ENCODE measurements at regions not wholly inside any gene's neighbourhood (a gene's known extent, or its start where the extent isn't known, plus 50 kb on each side); places are given as distances from the start of the nearest gene placed in this dataset.

- Mint-ChIP-seq H3K27me3 (peaks cover 1% of the 10 kb centered on the region), H3K27ac (no peak overlapping the region), H3K4me1 (peaks cover 24% of the 10 kb centered on the region), H3K36me3 (ENCODE audit: low read depth) (no peaks in the 10 kb centered on the region), H3K4me3 (no peak overlapping the region), H3K9me3 (no peaks in the 10 kb centered on the region)
- CTCF ChIA-PET: no interaction called here
- TF ChIP-seq CTCF (IDR thresholded peaks at IDR 0.05): no peak
- DNase-seq (no peak), ATAC-seq (ENCODE audit: low read depth) (no peak)
- POLR2A ChIA-PET: no interaction called here
- intact Hi-C loops (cut with micrococcal nuclease): no loop called here
Measured at GRCh38 chr12:94849411-94849976, 154.0 kb downstream of the NDUFA12 start.

- H3K9me3 Mint-ChIP-seq: no peaks in the 10 kb centered on the region
- no peak overlapping the region for H3K4me3 Mint-ChIP-seq
- TF ChIP-seq CTCF (IDR thresholded peaks at IDR 0.05): no peak
- ChIA-PET POLR2A (no interaction called here), CTCF (no interaction called here)
- DNase-seq: no peak
- peaks cover 24% of the 10 kb centered on the region for H3K4me1 Mint-ChIP-seq
- H3K36me3 Mint-ChIP-seq (ENCODE audit: low read depth): no peaks in the 10 kb centered on the region
- H3K27me3 Mint-ChIP-seq: peaks cover 1% of the 10 kb centered on the region
- no peak overlapping the region for H3K27ac Mint-ChIP-seq
- intact Hi-C loops (cut with micrococcal nuclease): no loop called here
- no peak for ATAC-seq (ENCODE audit: low read depth)
Measured at GRCh38 chr12:94848966-94849365, 154.5 kb downstream of the NDUFA12 start.

- intact Hi-C loops (cut with micrococcal nuclease): no loop called here
- no peak overlapping the region for H3K27ac Mint-ChIP-seq
- CTCF ChIA-PET: no interaction called here
- H3K36me3 Mint-ChIP-seq (ENCODE audit: low read depth): no peaks in the 10 kb centered on the region
- TF ChIP-seq CTCF (IDR thresholded peaks at IDR 0.05): no peak
- no peak overlapping the region for H3K4me3 Mint-ChIP-seq
- POLR2A ChIA-PET: interaction anchor here (0.7 to 1.5 kb wide), 2 partner anchors 26 to 27 kb away, joined by 4 to 5 read pairs; no protein-coding TSS in a partner anchor
- no peaks in the 10 kb centered on the region for H3K9me3 Mint-ChIP-seq
- no peak for ATAC-seq (ENCODE audit: low read depth)
- H3K4me1 Mint-ChIP-seq: no peaks in the 10 kb centered on the region
- DNase-seq: no peak
- H3K27me3 Mint-ChIP-seq: peaks cover 1% of the 10 kb centered on the region
Measured at GRCh38 chr12:94845110-94845509, 158.4 kb downstream of the NDUFA12 start.

GRCh38 chr12:94844452-94844851, 159.0 kb downstream of the NDUFA12 start:
- H3K4me1 Mint-ChIP-seq: peaks cover 2% of the 10 kb centered on the region
- ATAC-seq (ENCODE audit: low read depth) (no peak), DNase-seq (no peak)
- no peak overlapping the region for H3K27ac Mint-ChIP-seq
- H3K27me3 Mint-ChIP-seq: peaks cover 1% of the 10 kb centered on the region
- no peak overlapping the region for H3K4me3 Mint-ChIP-seq
- POLR2A ChIA-PET: interaction anchor here (1.5 kb wide), 1 partner anchor 27 kb away, joined by 4 read pairs; no protein-coding TSS in a partner anchor
- CTCF ChIA-PET: no interaction called here
- intact Hi-C loops (cut with micrococcal nuclease): no loop called here
- no peaks in the 10 kb centered on the region for H3K36me3 Mint-ChIP-seq (ENCODE audit: low read depth)
- TF ChIP-seq CTCF (IDR thresholded peaks at IDR 0.05): no peak
- no peaks in the 10 kb centered on the region for H3K9me3 Mint-ChIP-seq

- Mint-ChIP-seq H3K4me1 (peaks cover 13% of the 10 kb centered on the region), H3K36me3 (ENCODE audit: low read depth) (no peaks in the 10 kb centered on the region), H3K27me3 (peaks cover 1% of the 10 kb centered on the region), H3K4me3 (no peak overlapping the region), H3K9me3 (no peaks in the 10 kb centered on the region), H3K27ac (no peak overlapping the region)
- no peak for ATAC-seq (ENCODE audit: low read depth)
- no peak for TF ChIP-seq CTCF (IDR thresholded peaks at IDR 0.05)
- POLR2A ChIA-PET: interaction anchor here (2.2 kb wide), 1 partner anchor 11 kb away, joined by 12 read pairs; no protein-coding TSS in a partner anchor
- CTCF ChIA-PET: no interaction called here
- intact Hi-C loops (cut with micrococcal nuclease): no loop called here
- no peak for DNase-seq
Measured at GRCh38 chr12:94841904-94842610, 161.4 kb downstream of the NDUFA12 start.
